K562 (cell line): ENCODE measurements at regions not wholly inside any gene's neighbourhood (a gene's known extent, or its start where the extent isn't known, plus 50 kb on each side); places are given as distances from the start of the nearest gene placed in this dataset.

Source experiments
- ATAC-seq: fragments of 200-7000 bp; cut with Tn5 transposase; 3 replicates; pipeline ENCODE4 v1.9.1; 2020; ENCODE audit warnings: moderate library complexity
- BruUV-seq: library from RNA; stranded (reverse); fragments of 400-500 nt; replicated peaks from 2 replicates; lab custom pipeline; 2021; lab: Mats Ljungman, UMichigan
- CTCF ChIA-PET: fragments of 300-600 bp; formaldehyde crosslinking; extraction: SDS; loops from one replicate; lab custom pipeline; 2021; ENCODE audit warnings: low intra/inter-chr PET ratio; lab: Yijun Ruan, JAX
- POLR2A ChIA-PET: fragments of 300-600, 350-650 bp; sonication (Branson Sonifier 250); formaldehyde crosslinking; extraction: SDS; loops from one replicate; lab custom pipeline; 2021; ENCODE audit warnings: antibody characterized with exemption, inconsistent platforms; lab: Yijun Ruan, JAX
- DNase-seq, 4 experiments: peaks; one replicate each; pipeline versions ENCODE4 v3.0.0 to v3.0.0-alpha.2; 2011 to 2018; ENCODE audit warnings: low spot score in 3 of 4, mixed read lengths in 3 of 4; ENCODE audit errors: extremely low read depth in 1 of 4
- FAIRE-seq: peaks from 2 replicates; lab custom pipeline; 2011; peaks lifted over from hg19 to GRCh38; lab: Jason Lieb, UNC
- H2AFZ ChIP-seq: 2 replicates; pipeline ENCODE4 v1.6.0; 2011; ENCODE audit warnings: low read depth, low read length, control low read depth, inconsistent platforms
- H3K27ac ChIP-seq: fragments of 200-600 bp; 3 replicates; pipeline ENCODE4 v1.8.0; 2011; ENCODE audit warnings: low read depth, mild to moderate bottlenecking, control low read depth, inconsistent platforms, low read length, moderate library complexity, mixed read lengths; ENCODE audit errors: extremely low read depth
- H3K27me3 ChIP-seq, 2 experiments: fragments of 300-600 bp in 1 of 2; 2 replicates in 1 of 2; 3 replicates in 1 of 2; pipeline versions ENCODE4 v1.6.0 to v1.8.0; 2011; ENCODE audit warnings: inconsistent platforms in 2 of 2, low read length in 2 of 2, mild to moderate bottlenecking in 1 of 2, mixed read lengths in 1 of 2, moderate library complexity in 1 of 2; ENCODE audit not compliant: control insufficient read depth in 2 of 2, insufficient read depth in 2 of 2
- H3K36me3 ChIP-seq: fragments of 300-600 bp; 3 replicates; pipeline ENCODE4 v1.8.0; 2011; ENCODE audit warnings: mild to moderate bottlenecking, low read length, inconsistent platforms; ENCODE audit not compliant: control insufficient read depth, insufficient read depth
- H3K4me1 ChIP-seq, 2 experiments: fragments of 200-600 bp in 1 of 2; replicated peaks in 1 of 2; 2 replicates in 1 of 2; 3 replicates in 1 of 2; pipeline versions ENCODE4 v1.5.1 to v1.8.0; 2011; ENCODE audit warnings: inconsistent platforms in 2 of 2, low read length in 2 of 2, mild to moderate bottlenecking in 1 of 2, mixed read lengths in 1 of 2, moderate library complexity in 1 of 2; ENCODE audit not compliant: control insufficient read depth in 2 of 2, insufficient read depth in 2 of 2
- H3K4me2 ChIP-seq: 2 replicates; pipeline ENCODE4 v1.6.1; 2011; ENCODE audit warnings: low read length, control low read depth, inconsistent platforms, mixed read lengths; ENCODE audit not compliant: insufficient read depth
- H3K4me3 ChIP-seq: fragments of 200-600 bp; sonication (generic), shearing (Covaris generic); 2 replicates; pipeline ENCODE4 v1.5.1; 2016; ENCODE audit warnings: control low read depth, inconsistent platforms
- H3K79me2 ChIP-seq: fragments of 200-600 bp; 3 replicates; pipeline ENCODE4 v1.8.0; 2011; ENCODE audit warnings: low read length, inconsistent platforms; ENCODE audit not compliant: control insufficient read depth, insufficient read depth
- H3K9ac ChIP-seq, 2 experiments: 2 replicates each; pipeline versions ENCODE4 v1.6.0 to v1.6.1; 2011; ENCODE audit warnings: low read depth in 2 of 2, low read length in 2 of 2, control low read depth in 1 of 2, inconsistent platforms in 1 of 2, mild to moderate bottlenecking in 1 of 2, mixed read lengths in 1 of 2; ENCODE audit not compliant: insufficient read depth in 1 of 2
- H3K9me1 ChIP-seq: one replicate; pipeline ENCODE4 v1.6.0; 2011; ENCODE audit warnings: inconsistent platforms, mild to moderate bottlenecking, low read length, moderate library complexity; ENCODE audit not compliant: control insufficient read depth, insufficient read depth
- H3K9me3 ChIP-seq: replicated peaks from 2 replicates; pipeline ENCODE4 v1.5.1; 2011; ENCODE audit warnings: low read depth, low read length, inconsistent platforms; ENCODE audit not compliant: control insufficient read depth, insufficient read depth
- H4K20me1 ChIP-seq: replicated peaks from 2 replicates; pipeline ENCODE4 v1.6.1; 2011; ENCODE audit warnings: low read length, inconsistent platforms, mixed read lengths; ENCODE audit not compliant: control insufficient read depth, insufficient read depth
- BRF2 ChIP-seq: IDR thresholded peaks from 3 replicates; pipeline ENCODE4 v1.6.1; 2011; ENCODE audit warnings: borderline replicate concordance, mild to moderate bottlenecking; ENCODE audit not compliant: insufficient read length, insufficient read depth
- SRSF7 ChIP-seq: fragments of 200-400 bp; formaldehyde crosslinking; optimal IDR thresholded peaks from 2 replicates; pipeline ENCODE3; 2017; ENCODE audit warnings: mild to moderate bottlenecking, low read depth, low read length
- WHSC1 ChIP-seq: IDR thresholded peaks from one replicate; pipeline ENCODE4 v1.6.1; 2012; ENCODE audit warnings: low read length, control low read depth, inconsistent platforms
- WGBS: fragments of 100-300 bp; shearing (Covaris generic); methylation state at CpG from one replicate; pipeline ENCODE4 v1.1.6; 2016; ENCODE audit warnings: low coverage, mixed read lengths; ENCODE audit not compliant: insufficient coverage; ENCODE audit errors: missing lambda C conversion rate; 5-methylcytosine and 5-hydroxymethylcytosine counted together
- in situ Hi-C: fragments of 300-500 bp; cut with MboI; formaldehyde crosslinking; loops from 4 replicates; pipeline ENCODE4 v1.15.0; 2018; ENCODE audit warnings: inconsistent platforms, mixed read lengths
- intact Hi-C: fragments of 100-400 bp; cut with micrococcal nuclease; formaldehyde crosslinking; loops from 2 replicates; pipeline ENCODE4 v1.14.2; 2022

GRCh38 chr4:14874990-14875389 lies 127.3 kb upstream of the CPEB2 start:
- Histone ChIP-seq H2AFZ (no peak overlapping the region), H3K9me3 (no peaks in the 10 kb centered on the region), H3K79me2 (no peaks in the 10 kb centered on the region), H3K27ac (no peak overlapping the region), H3K36me3 (no peaks in the 10 kb centered on the region), H3K4me2 (no peak overlapping the region), H3K4me1 (no peaks in the 10 kb centered on the region; a peak in 1 of 5 replicates), H3K9me1 (no peaks in the 10 kb centered on the region), H4K20me1 (no peaks in the 10 kb centered on the region), H3K9ac (no peak overlapping the region), H3K4me3 (no peak overlapping the region), H3K27me3 (no peaks in the 10 kb centered on the region)
- DNase-seq = no peak
- ChIA-PET POLR2A (interaction anchor here (0.8 kb wide), 1 partner anchor 36 kb away, joined by 3 read pairs; no protein-coding TSS in a partner anchor), CTCF (no interaction called here)
- ATAC-seq = no peak
- no TSS peak for BruUV-seq
- FAIRE-seq = no peak
- TF ChIP-seq SRSF7 = no peak
- TF ChIP-seq WHSC1 = no peak
- TF ChIP-seq BRF2 = no peak
- in situ Hi-C loops = no loop called here
- WGBS = 0% methylated on average over 1 of the region's 1 CpG
- intact Hi-C loops = no loop called here
